Pancreas (tissue), 10 donors: ENCODE measurements at regions not wholly inside any gene's neighbourhood (a gene's known extent, or its start where the extent isn't known, plus 50 kb on each side); places are given as distances from the start of the nearest gene placed in this dataset.

ENCODE experiments used
- ATAC-seq, 4 donors: fragments of 200-7000 bp; cut with Tn5 transposase; one replicate each; pipeline versions ENCODE4 v1.8.0 to v1.9.1; 2020; ENCODE audit warnings: mild to moderate bottlenecking in 4 of 4, moderate library complexity in 4 of 4
- DNase-seq, 6 donors: peaks; one replicate each; pipeline ENCODE4 v3.0.0-alpha.2; 2020
- FAIRE-seq: peaks from 2 replicates; lab custom pipeline; 2012; peaks lifted over from hg19 to GRCh38; lab: Jason Lieb, UNC
- H3K27ac ChIP-seq, 4 donors: fragments of 200-600 bp; sonication (generic); 1 replicate in 3 of 4; 2 replicates in 1 of 4; pipeline versions ENCODE4 v1.5.0 to v1.8.0; 2020
- H3K27me3 ChIP-seq, 4 donors: fragments of 200-600 bp; one replicate each; pipeline ENCODE4 v1.8.0; 2021
- H3K36me3 ChIP-seq, 3 donors: fragments of 200-600 bp; sonication (generic) in 1 of 3; one replicate each; pipeline versions ENCODE4 v1.5.0 to v1.8.0; 2020 to 2021
- H3K4me1 ChIP-seq, 3 donors: fragments of 200-600 bp; one replicate each; pipeline ENCODE4 v1.8.0; 2021
- H3K4me3 ChIP-seq, 4 donors: fragments of 200-600 bp; sonication (generic) in 2 of 4; one replicate each; pipeline versions ENCODE4 v1.5.0 to v1.8.0; 2020 to 2021
- H3K9me3 ChIP-seq, 4 donors: fragments of 200-600 bp; one replicate each; pipeline ENCODE4 v1.8.0; 2021
- CTCF ChIP-seq, 4 donors: fragments of 200-600 bp; sonication (generic) in 3 of 4; IDR thresholded peaks; one replicate each; pipeline versions ENCODE4 v1.5.0 to v1.8.0; 2021; ENCODE audit warnings: antibody characterized with exemption in 4 of 4
- WGBS, 2 donors: extraction: QIAGEN DNeasy Blood & Tissue Kit; methylation state at CpG; one replicate each; pipeline ENCODE4 v1.1.7; 2013; 5-methylcytosine and 5-hydroxymethylcytosine counted together
- intact Hi-C, 3 donors: fragments of 100-400 bp; cut with DNase I; formaldehyde crosslinking; loops; one replicate each; pipeline versions ENCODE4 v1.11.1 to v1.14.2; 2022
- donor health status: healthy with polysubstance abuse.
- donor health status: DM: no; HTN: no; CAD: no; lungs with moderate emphysema.
- donor health status: DM: no; HTN: no; CAD: no.
- donor health status: control.
- donor health status: control.
- donor health status: Bipolar disorder and iron deficiency.
- donor health status: DM: yes; HTN: yes; CAD: no.
- donor health status: DM: no; HTN: no; CAD: no.
- donor health status: DM: no; HTN: no; CAD: no.
- donor health status: DM: yes; HTN: yes; CAD: no.

GRCh38 chr21:43322805-43323204 lies 104.1 kb downstream of the SIK1 start:
- H3K4me1 ChIP-seq: peaks cover 0 to 3% (median 2%) of the 10 kb centered on the region in 3 donors
- TF ChIP-seq CTCF (IDR thresholded peaks at IDR 0.05): no peak
- DNase-seq (no peak), ATAC-seq (peak; percentile 8 to 34 (median 15)), FAIRE-seq (no peak)
- H3K36me3 ChIP-seq: no peaks in the 10 kb centered on the region
- H3K9me3 ChIP-seq: no peaks in the 10 kb centered on the region
- no peaks in the 10 kb centered on the region for H3K27me3 ChIP-seq
- 66 to 69% methylated on average over 6 to 8 of the region's 8 CpGs for WGBS, 2 donors
- H3K27ac ChIP-seq: peak overlapping the region; percentile 14 to 60 (median 51)
- no peak overlapping the region for H3K4me3 ChIP-seq
- intact Hi-C loops: no loop called here

DNA sequence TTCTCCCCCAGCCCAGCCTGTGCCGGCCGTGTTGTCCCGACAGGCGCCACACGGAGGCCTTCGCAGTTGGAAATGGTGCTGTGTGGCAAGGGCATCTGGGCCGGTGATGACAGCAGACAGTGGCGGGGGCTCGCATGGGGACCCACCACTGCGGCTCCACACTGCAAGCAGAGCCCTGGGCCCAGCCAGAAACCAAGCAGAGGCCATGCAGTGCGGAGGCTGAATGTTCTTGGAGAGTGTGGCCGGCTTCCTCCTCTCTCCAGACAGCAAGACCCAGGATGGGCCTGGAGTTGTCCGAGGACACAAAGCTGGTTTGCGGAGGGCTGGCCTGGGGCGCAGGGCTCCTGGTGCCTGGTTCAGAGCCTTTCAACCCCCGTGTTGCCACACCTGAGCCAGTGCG lies 104.6 kb downstream of the SIK1 start:
- intact Hi-C loops: no loop called here
- Histone ChIP-seq H3K4me1 (peaks cover 0 to 3% (median 2%) of the 10 kb centered on the region in 3 donors), H3K27ac (no peak overlapping the region), H3K36me3 (no peaks in the 10 kb centered on the region), H3K9me3 (no peaks in the 10 kb centered on the region), H3K27me3 (no peaks in the 10 kb centered on the region), H3K4me3 (no peak overlapping the region)
- 92 to 93% methylated on average over 17 of the region's 17 CpGs for WGBS, 2 donors
- FAIRE-seq (no peak), ATAC-seq (no peak), DNase-seq (peak in 2 of 6 donors; percentile 38 to 59)
- no peak for TF ChIP-seq CTCF (IDR thresholded peaks at IDR 0.05)

DNA sequence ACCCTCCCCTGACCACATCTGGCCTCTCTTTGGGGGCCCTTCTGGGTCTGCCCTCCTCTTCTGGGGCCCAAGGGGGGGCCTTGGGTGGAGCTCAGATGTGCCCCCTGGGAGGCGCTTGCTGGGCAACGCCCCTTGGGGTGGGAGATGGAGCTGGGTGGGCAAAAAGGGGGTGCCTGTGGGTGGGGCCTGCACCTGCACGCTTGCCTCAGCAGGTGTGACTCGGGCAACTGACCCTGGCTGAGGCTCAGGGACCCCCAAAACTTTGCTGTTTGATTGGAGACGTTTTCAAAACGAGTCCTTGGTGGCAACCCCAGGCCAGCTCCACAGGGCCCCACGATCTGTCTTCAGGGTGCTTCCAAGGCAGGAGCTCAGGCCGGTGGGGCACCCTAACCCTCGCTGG lies 105.3 kb downstream of the SIK1 start:
- H3K36me3 ChIP-seq: no peaks in the 10 kb centered on the region
- H3K4me1 ChIP-seq: peaks cover 0 to 3% (median 2%) of the 10 kb centered on the region in 3 donors
- ATAC-seq (no peak), FAIRE-seq (no peak), DNase-seq (peak in 1 of 6 donors; percentile 55)
- no peaks in the 10 kb centered on the region for H3K9me3 ChIP-seq
- H3K27ac ChIP-seq: no peak overlapping the region
- intact Hi-C loops: no loop called here
- no peaks in the 10 kb centered on the region for H3K27me3 ChIP-seq
- 80 to 93% methylated on average over 9 of the region's 9 CpGs for WGBS, 2 donors
- TF ChIP-seq CTCF (IDR thresholded peaks at IDR 0.05): no peak
- no peak overlapping the region for H3K4me3 ChIP-seq

GRCh38 chr21:43321111-43321510 lies 105.8 kb downstream of the SIK1 start:
- WGBS, 2 donors: 89 to 91% methylated on average over 5 of the region's 5 CpGs
- Histone ChIP-seq H3K9me3 (no peaks in the 10 kb centered on the region), H3K4me1 (peaks cover 0 to 3% (median 2%) of the 10 kb centered on the region in 3 donors), H3K36me3 (no peaks in the 10 kb centered on the region), H3K27ac (no peak overlapping the region), H3K4me3 (no peak overlapping the region), H3K27me3 (no peaks in the 10 kb centered on the region)
- no peak for TF ChIP-seq CTCF (IDR thresholded peaks at IDR 0.05)
- intact Hi-C loops: no loop called here
- ATAC-seq (no peak), FAIRE-seq (no peak), DNase-seq (peak in 1 of 6 donors; percentile 30)

DNA sequence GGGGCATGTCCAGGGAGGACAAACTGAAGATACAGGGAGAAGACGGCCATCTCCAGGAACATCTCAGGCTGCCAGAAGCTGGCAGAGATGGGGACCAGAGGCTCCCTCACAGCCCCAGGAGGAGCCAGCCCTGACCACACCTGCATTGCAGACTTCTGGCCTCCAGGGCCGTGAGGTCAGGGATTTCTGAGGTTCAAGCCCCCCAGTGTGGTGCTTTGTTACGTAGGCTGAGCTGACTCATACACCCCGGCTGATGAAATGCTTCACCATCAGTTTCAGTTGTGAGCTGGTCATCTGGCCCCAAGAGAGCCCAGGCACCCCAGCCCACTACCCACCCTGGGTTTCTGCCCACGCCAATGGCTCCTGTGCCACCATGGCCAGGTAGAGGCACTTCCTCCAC lies 106.4 kb downstream of the SIK1 start:
- ATAC-seq: no peak
- WGBS, 2 donors: 94 to 100% methylated on average over 5 of the region's 5 CpGs

More for the DNA sequence above, 106.4 kb downstream of the SIK1 start:
- DNase-seq (peak in 1 of 6 donors; percentile 16), FAIRE-seq (no peak)
- H3K4me1 ChIP-seq: peaks cover 0 to 3% (median 2%) of the 10 kb centered on the region in 3 donors
- intact Hi-C loops: no loop called here
- no peaks in the 10 kb centered on the region for H3K36me3 ChIP-seq
- no peak overlapping the region for H3K4me3 ChIP-seq
- H3K9me3 ChIP-seq: no peaks in the 10 kb centered on the region
- no peak for TF ChIP-seq CTCF (IDR thresholded peaks at IDR 0.05)
- H3K27ac ChIP-seq: no peak overlapping the region
- no peaks in the 10 kb centered on the region for H3K27me3 ChIP-seq
